ENCODE measurements at regions not wholly inside any gene's neighbourhood (a gene's known extent, or its start where the extent isn't known, plus 50 kb on each side); places are given as distances from the start of the nearest gene placed in this dataset.
"Not testable (repeated sequence)": the region's sequence is repeated elsewhere in the genome, so short reads cannot be mapped to it uniquely, and the experiment has no call there.

GRCh38 chr2:91917602-91918001 lies 2953.6 kb upstream of the TEKT4 start:
- not testable (repeated sequence) for TF ChIP-seq CTCF (optimal IDR thresholded peaks at IDR 0.05 in 1 of 3, IDR thresholded peaks at IDR 0.05 in 1 of 3, conservative IDR thresholded peaks at IDR 0.05 in 1 of 3; ENCODE audit: extremely low read depth in 1 of 3, insufficient read depth in 2 of 3, low read length in 3 of 3); EZH2 (IDR thresholded peaks at IDR 0.05; ENCODE audit: low read length)

Data from keratinocyte (primary cell).